H1 (cell line): ENCODE measurements at regions not wholly inside any gene's neighbourhood (a gene's known extent, or its start where the extent isn't known, plus 50 kb on each side); places are given as distances from the start of the nearest gene placed in this dataset.

Experiments used
- CTCF ChIA-PET: fragments of 300-600 bp; sonication (Branson Sonifier 250); formaldehyde crosslinking; loops from one replicate; lab custom pipeline; 2021; ENCODE audit not compliant: partially characterized antibody; lab: Charles Lee
- POLR2A ChIA-PET: fragments of 300-600 bp; sonication (Branson Sonifier 250); formaldehyde crosslinking; loops from one replicate; lab custom pipeline; 2021; ENCODE audit warnings: inconsistent platforms; ENCODE audit not compliant: partially characterized antibody; lab: Charles Lee
- DNase-seq, 2 experiments: peaks; one replicate each; pipeline versions ENCODE4 v3.0.0 to v3.0.0-alpha.2; 2010 to 2022; ENCODE audit warnings: low spot score in 2 of 2, low read depth in 1 of 2, mixed read lengths in 1 of 2
- FAIRE-seq: peaks from 2 replicates; lab custom pipeline; 2011; peaks lifted over from hg19 to GRCh38; lab: Jason Lieb, UNC
- H2AFZ ChIP-seq: 2 replicates; pipeline ENCODE4 v1.8.1; 2012; ENCODE audit warnings: low read length, inconsistent platforms
- H2AK5ac ChIP-seq: 2 replicates; pipeline ENCODE4 v1.6.1; 2013; ENCODE audit warnings: low read depth, low read length
- H2BK120ac ChIP-seq: replicated peaks from 2 replicates; pipeline ENCODE3; 2013; ENCODE audit warnings: low read depth, low read length, inconsistent platforms
- H2BK12ac ChIP-seq: 2 replicates; pipeline ENCODE4 v1.6.1; 2013; ENCODE audit warnings: low read depth, low read length
- H2BK15ac ChIP-seq: 2 replicates; pipeline ENCODE4 v1.6.1; 2013; ENCODE audit warnings: low read length
- H2BK20ac ChIP-seq: 2 replicates; pipeline ENCODE4 v1.6.1; 2013; ENCODE audit warnings: low read length
- H2BK5ac ChIP-seq: 2 replicates; pipeline ENCODE4 v1.6.1; 2013; ENCODE audit warnings: low read depth, low read length
- H3K14ac ChIP-seq: 2 replicates; pipeline ENCODE4 v1.6.1; 2013; ENCODE audit warnings: inconsistent platforms; ENCODE audit not compliant: insufficient read length
- H3K18ac ChIP-seq: 2 replicates; pipeline ENCODE4 v1.6.1; 2013; ENCODE audit warnings: low read length; ENCODE audit errors: extremely low read depth
- H3K23ac ChIP-seq: 2 replicates; pipeline ENCODE4 v1.6.1; 2013; ENCODE audit warnings: inconsistent platforms; ENCODE audit not compliant: insufficient read length
- H3K23me2 ChIP-seq: 2 replicates; pipeline ENCODE4 v1.6.1; 2013; ENCODE audit warnings: low read depth, low read length
- H3K27ac ChIP-seq: 2 replicates; pipeline ENCODE4 v1.6.1; 2011; ENCODE audit warnings: low read depth, low read length, inconsistent platforms
- H3K27me3 ChIP-seq, 4 experiments: replicated peaks in 1 of 4; 1 replicate in 1 of 4; 2 replicates in 3 of 4; pipeline versions ENCODE4 v1.6.1 to v1.8.1; 2011 to 2013; ENCODE audit warnings: low read length in 3 of 4, mild to moderate bottlenecking in 3 of 4, inconsistent platforms in 2 of 4, mixed read lengths in 2 of 4, moderate library complexity in 1 of 4; ENCODE audit not compliant: control insufficient read depth in 3 of 4, insufficient read depth in 3 of 4; ENCODE audit errors: extremely low read depth in 1 of 4
- H3K36me3 ChIP-seq, 4 experiments: 2 replicates each; pipeline versions ENCODE4 v1.6.1 to v1.8.1; 2011 to 2013; ENCODE audit warnings: mild to moderate bottlenecking in 4 of 4, low read length in 3 of 4, moderate library complexity in 2 of 4, control low read depth in 1 of 4, inconsistent platforms in 1 of 4; ENCODE audit not compliant: insufficient read depth in 4 of 4, control insufficient read depth in 2 of 4
- H3K4ac ChIP-seq: replicated peaks from 2 replicates; pipeline ENCODE3; 2013; ENCODE audit warnings: low read length, low read depth, mixed read lengths, inconsistent platforms; ENCODE audit not compliant: insufficient read length
- H3K4me1 ChIP-seq, 4 experiments: replicated peaks in 1 of 4; 1 replicate in 1 of 4; 2 replicates in 3 of 4; pipeline versions ENCODE4 v1.6.1 to v1.8.1; 2011 to 2013; ENCODE audit warnings: low read length in 3 of 4, inconsistent platforms in 2 of 4, mixed read lengths in 1 of 4; ENCODE audit not compliant: insufficient read depth in 4 of 4, control insufficient read depth in 3 of 4
- H3K4me2 ChIP-seq, 2 experiments: 2 replicates each; pipeline versions ENCODE4 v1.6.1 to v1.8.1; 2011 to 2013; ENCODE audit warnings: low read depth in 2 of 2, low read length in 2 of 2, control low read depth in 1 of 2, inconsistent platforms in 1 of 2, mild to moderate bottlenecking in 1 of 2; ENCODE audit not compliant: insufficient read depth in 1 of 2
- H3K4me3 ChIP-seq, 4 experiments: fragments of 200-600, 300-600 bp in 1 of 4; sonication (generic), shearing (Covaris generic), sonication (Bioruptor Twin) in 1 of 4; 2 replicates each; pipeline versions ENCODE4 v1.5.1 to v1.8.1; 2011 to 2016; ENCODE audit warnings: low read length in 4 of 4, low read depth in 3 of 4, control low read depth in 2 of 4, inconsistent platforms in 2 of 4, mild to moderate bottlenecking in 2 of 4, mixed read lengths in 1 of 4, moderate library complexity in 1 of 4; ENCODE audit not compliant: insufficient read depth in 2 of 4; ENCODE audit errors: extremely low read depth in 1 of 4
- H3K56ac ChIP-seq: replicated peaks from 2 replicates; pipeline ENCODE3; 2013; ENCODE audit warnings: low read depth, mild to moderate bottlenecking, mixed read lengths, low read length, inconsistent platforms; ENCODE audit not compliant: insufficient read length
- H3K79me1 ChIP-seq: 2 replicates; pipeline ENCODE4 v1.6.1; 2013; ENCODE audit warnings: low read depth, low read length, control low read depth
- H3K79me2 ChIP-seq, 2 experiments: 2 replicates each; pipeline versions ENCODE4 v1.6.1 to v1.8.1; 2012 to 2013; ENCODE audit warnings: low read length in 2 of 2, mild to moderate bottlenecking in 2 of 2, inconsistent platforms in 1 of 2; ENCODE audit not compliant: insufficient read depth in 2 of 2, control insufficient read depth in 1 of 2
- H3K9ac ChIP-seq, 4 experiments: replicated peaks in 1 of 4; 1 replicate in 1 of 4; 2 replicates in 3 of 4; pipeline versions ENCODE4 v1.6.1 to v1.8.1; 2011 to 2013; ENCODE audit warnings: low read depth in 3 of 4, low read length in 3 of 4, control low read depth in 2 of 4, mild to moderate bottlenecking in 2 of 4, moderate library complexity in 2 of 4, inconsistent platforms in 1 of 4; ENCODE audit errors: extremely low read depth in 1 of 4
- H3K9me3 ChIP-seq, 2 experiments: 2 replicates each; pipeline versions ENCODE4 v1.6.1 to v1.8.1; 2012 to 2013; ENCODE audit warnings: mild to moderate bottlenecking in 2 of 2, moderate library complexity in 2 of 2, control low read depth in 1 of 2, inconsistent platforms in 1 of 2, low read depth in 1 of 2, low read length in 1 of 2, mixed read lengths in 1 of 2; ENCODE audit not compliant: insufficient read depth in 2 of 2
- H4K20me1 ChIP-seq, 2 experiments: replicated peaks in 1 of 2; 2 replicates each; pipeline versions ENCODE3 to v1.8.1; 2011 to 2013; ENCODE audit warnings: inconsistent platforms in 2 of 2, low read length in 2 of 2, mild to moderate bottlenecking in 1 of 2; ENCODE audit not compliant: insufficient read depth in 2 of 2, control insufficient read depth in 1 of 2
- H4K5ac ChIP-seq: 2 replicates; pipeline ENCODE4 v1.6.1; 2013; ENCODE audit warnings: low read length, low read depth, mixed read lengths, inconsistent platforms; ENCODE audit not compliant: insufficient read length
- H4K8ac ChIP-seq: 2 replicates; pipeline ENCODE4 v1.8.0; 2013; ENCODE audit warnings: mild to moderate bottlenecking, moderate library complexity, low read length, inconsistent platforms; ENCODE audit not compliant: insufficient read depth; ENCODE audit errors: extremely low read depth
- H4K91ac ChIP-seq: replicated peaks from 2 replicates; pipeline ENCODE3; 2013; ENCODE audit warnings: low read length, mixed read lengths, inconsistent platforms; ENCODE audit not compliant: insufficient read length
- CHD1 ChIP-seq: IDR thresholded peaks from 2 replicates; pipeline ENCODE4 v1.6.1; 2012; ENCODE audit warnings: low read depth, low read length, improper control_type of control experiment
- EGR1 ChIP-seq: IDR thresholded peaks from 2 replicates; pipeline ENCODE4 v1.6.1; 2011; ENCODE audit warnings: low read depth, low read length, borderline replicate concordance
- FOSL1 ChIP-seq: IDR thresholded peaks from 2 replicates; pipeline ENCODE4 v1.6.1; 2011; ENCODE audit warnings: mild to moderate bottlenecking, low read depth, low read length, moderate library complexity; ENCODE audit not compliant: insufficient read depth
- HDAC6 ChIP-seq: IDR thresholded peaks from one replicate; pipeline ENCODE4 v1.7.1; 2012; ENCODE audit warnings: low read depth, mild to moderate bottlenecking, inconsistent platforms, low read length, moderate library complexity
- POLR2AphosphoS5 ChIP-seq: IDR thresholded peaks from 2 replicates; pipeline ENCODE4 v1.6.1; 2011; ENCODE audit warnings: low read depth, low read length
- RXRA ChIP-seq: IDR thresholded peaks from 2 replicates; pipeline ENCODE4 v1.6.1; 2011; ENCODE audit warnings: low read depth, mild to moderate bottlenecking, low read length, moderate library complexity; ENCODE audit not compliant: insufficient read depth
- SAP30 ChIP-seq: fragments of 300-600 bp; sonication (generic); IDR thresholded peaks from 2 replicates; pipeline ENCODE4 v1.7.1; 2012; ENCODE audit warnings: low read length, moderate library complexity, mild to moderate bottlenecking, inconsistent platforms; ENCODE audit not compliant: insufficient read depth, insufficient replicate concordance
- SIX5 ChIP-seq: IDR thresholded peaks from 2 replicates; pipeline ENCODE4 v1.6.1; 2011; ENCODE audit warnings: mild to moderate bottlenecking, low read depth, low read length
- SUZ12 ChIP-seq: fragments of 200-600 bp; sonication (generic); IDR thresholded peaks from 2 replicates; pipeline ENCODE4 v1.6.1; 2012; ENCODE audit warnings: mild to moderate bottlenecking, inconsistent platforms, low read length, moderate library complexity, mixed read lengths
- WGBS, 2 experiments: shearing (Covaris generic) in 1 of 2; methylation state at CpG; one replicate each; pipeline versions ENCODE4 v1.1.6 to v1.1.7; 2013 to 2015; ENCODE audit warnings: low lambda C conversion rate in 2 of 2, mixed read lengths in 2 of 2, inconsistent platforms in 1 of 2, low coverage in 1 of 2, missing lambda C conversion rate in 1 of 2; ENCODE audit not compliant: insufficient replicate concordance in 2 of 2, insufficient coverage in 1 of 2, insufficient read length in 1 of 2; ENCODE audit errors: extremely low coverage in 1 of 2, missing lambda C conversion rate in 1 of 2; 5-methylcytosine and 5-hydroxymethylcytosine counted together

DNA sequence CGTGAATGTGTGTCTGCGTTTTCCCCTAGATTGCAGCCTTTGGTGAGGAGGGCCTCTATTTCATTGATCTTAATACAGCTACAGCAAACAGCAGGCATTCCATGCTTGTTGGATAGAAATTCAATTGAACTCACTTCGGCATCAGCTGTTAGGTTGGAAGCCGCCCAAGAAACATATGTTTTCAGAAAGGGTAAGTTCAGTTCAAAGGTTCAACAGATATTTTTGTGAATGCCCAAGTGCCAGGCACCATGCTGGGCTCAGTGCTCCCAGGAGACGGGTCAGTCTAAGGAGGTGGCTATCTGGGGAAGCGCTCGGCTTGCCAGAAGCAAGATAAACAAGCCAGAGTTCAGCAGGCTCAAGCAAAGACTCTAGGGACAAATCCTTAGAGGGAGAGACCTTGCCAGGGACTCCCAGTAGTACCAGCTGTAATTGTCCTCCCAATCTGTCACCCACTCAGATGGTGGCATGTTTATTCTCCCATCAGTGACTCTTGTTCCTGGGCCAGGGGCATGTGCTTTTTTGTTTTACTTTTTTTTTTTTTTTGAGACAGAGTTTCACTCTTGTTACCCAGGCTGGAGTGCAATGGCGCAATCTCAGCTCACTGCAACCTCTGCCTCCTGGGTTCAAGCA, 64.5 kb upstream of the LARGE1 start:
- Histone ChIP-seq H3K9me3 (no peaks in the 10 kb centered on the region), H4K5ac (no peak overlapping the region), H3K79me2 (no peaks in the 10 kb centered on the region), H2BK120ac (no peak overlapping the region), H2BK12ac (no peak overlapping the region), H4K8ac (no peak overlapping the region), H2BK5ac (no peak overlapping the region), H3K27ac (no peak overlapping the region), H4K20me1 (no peaks in the 10 kb centered on the region), H3K14ac (no peak overlapping the region), H3K4me2 (no peak overlapping the region), H2AFZ (no peak overlapping the region), H3K23ac (no peak overlapping the region), H3K4ac (no peak overlapping the region), H3K56ac (no peak overlapping the region), H2BK15ac (no peak overlapping the region), H3K23me2 (no peaks in the 10 kb centered on the region), H3K79me1 (no peaks in the 10 kb centered on the region), H4K91ac (no peak overlapping the region), H3K4me1 (peaks cover 9 to 20% (median 13%) of the 10 kb centered on the region in 4 experiments), H3K4me3 (no peak overlapping the region), H3K27me3 (no peaks in the 10 kb centered on the region), H3K36me3 (no peaks in the 10 kb centered on the region), H3K18ac (no peak overlapping the region; the same call in 1 of the 2 replicates), H2AK5ac (no peak overlapping the region), H2BK20ac (no peak overlapping the region), H3K9ac (no peak overlapping the region)
- no peak for FAIRE-seq
- 77% methylated on average over 7 of the region's 8 CpGs; no CpG with 5 or more reads in 1 of the 2 experiments for WGBS, 2 experiments
- DNase-seq = no peak
- no peak for TF ChIP-seq SUZ12
- TF ChIP-seq SAP30 = no peak
- no peak for TF ChIP-seq SIX5
- TF ChIP-seq RXRA = no peak
- no peak for TF ChIP-seq HDAC6
- TF ChIP-seq POLR2AphosphoS5 = no peak
- no peak for TF ChIP-seq EGR1
- no peak for TF ChIP-seq CHD1
- no peak for TF ChIP-seq FOSL1
- CTCF ChIA-PET = interaction anchor here (0.6 to 1.6 kb wide), 3 partner anchors 57 to 126 kb away, joined by 4 read pairs; no protein-coding TSS in a partner anchor
- POLR2A ChIA-PET = interaction anchor here (0.6 kb wide), 2 partner anchors 10 to 63 kb away, joined by 3 to 4 read pairs; no protein-coding TSS in a partner anchor
